Left renal pelvis (tissue), 4 donors: ENCODE measurements at regions not wholly inside any gene's neighbourhood (a gene's known extent, or its start where the extent isn't known, plus 50 kb on each side); places are given as distances from the start of the nearest gene placed in this dataset.
"Not testable (repeated sequence)": the region's sequence is repeated elsewhere in the genome, so short reads cannot be mapped to it uniquely, and the experiment has no call there.

Experiments used
- DNase-seq, 4 donors: peaks; one replicate each; pipeline ENCODE4 v3.0.0-alpha.2; 2013; ENCODE audit warnings: low read depth in 4 of 4, low spot score in 3 of 4

DNA sequence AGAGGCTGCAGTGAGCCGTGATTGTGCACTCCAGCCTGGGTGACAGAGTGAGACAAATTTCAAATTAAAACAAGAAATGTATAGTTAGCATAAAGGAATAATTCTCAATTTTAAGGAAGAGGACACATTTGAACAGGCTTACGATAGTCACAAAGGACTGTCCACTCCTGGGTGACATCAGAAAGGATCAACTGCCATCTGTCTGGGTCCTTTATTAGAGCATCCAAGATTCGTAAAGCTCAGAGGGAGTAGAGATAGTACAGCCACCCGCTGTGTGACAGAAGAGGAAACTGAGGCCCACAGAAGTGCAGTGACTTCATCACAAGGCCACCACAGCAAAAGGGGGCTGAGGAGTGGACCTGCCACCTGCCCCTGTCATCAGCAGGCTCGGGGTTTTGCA, 149.3 kb upstream of the RBPJ start:
- no peak for DNase-seq

DNA sequence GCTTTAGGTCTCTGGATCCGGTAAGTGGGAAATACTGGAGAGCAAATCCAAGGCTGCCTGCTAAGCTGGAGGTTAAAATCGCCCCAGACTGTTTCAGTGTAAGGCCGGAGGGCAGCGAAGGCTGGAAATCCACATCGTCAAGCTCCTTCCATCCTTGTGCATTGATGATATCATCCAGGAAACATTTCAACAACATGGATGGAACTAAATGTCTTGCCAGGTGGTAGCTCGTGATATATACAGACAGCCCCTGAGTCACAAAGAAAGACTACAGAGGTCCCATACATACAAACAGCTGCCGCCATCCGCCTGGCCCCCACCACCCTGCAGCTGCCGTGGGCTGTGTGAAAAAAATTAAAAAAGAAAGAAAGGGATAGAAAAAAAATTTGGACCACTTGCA, 148.9 kb upstream of the RBPJ start:
- DNase-seq, result no peak

DNA sequence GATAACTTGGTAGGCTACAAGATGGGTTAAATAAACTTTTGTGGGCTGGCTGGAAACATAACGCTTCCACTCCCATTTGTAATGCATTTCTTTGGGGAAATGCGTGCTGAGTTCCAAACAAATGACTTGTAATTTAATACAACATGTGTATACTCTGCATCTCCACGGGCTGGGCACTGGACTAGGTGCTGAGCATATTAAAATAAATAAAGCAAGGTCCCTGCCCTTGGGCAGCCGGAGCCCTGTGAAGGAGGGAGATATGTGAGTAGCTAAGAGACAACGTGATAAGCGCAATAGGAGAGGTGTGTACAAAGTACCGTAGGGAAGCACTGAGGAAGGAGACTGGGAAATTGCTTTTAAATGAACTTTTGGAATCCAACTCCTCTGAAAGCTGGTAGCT, 147.2 kb upstream of the RBPJ start:
- DNase-seq, result no peak

DNA sequence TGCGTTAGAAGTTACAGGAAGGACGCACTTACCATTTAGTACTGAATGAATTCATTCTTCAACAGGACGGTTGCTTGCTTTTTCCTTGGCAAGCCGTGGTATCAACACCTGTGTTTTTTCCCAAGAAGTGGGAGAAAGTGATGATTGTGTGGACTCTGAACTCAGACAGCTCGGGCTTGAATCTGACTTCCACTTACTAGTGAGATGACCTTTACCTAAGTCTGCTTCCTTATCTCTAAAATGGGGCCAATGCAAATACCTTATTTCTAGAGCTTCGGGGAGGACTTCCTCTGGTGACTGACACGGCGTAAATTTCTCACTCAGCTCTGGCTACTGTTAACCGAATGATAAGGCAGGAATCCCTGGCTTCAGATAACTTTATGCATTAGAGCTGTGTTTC, 146.8 kb upstream of the RBPJ start:
- DNase-seq, result no peak

DNA sequence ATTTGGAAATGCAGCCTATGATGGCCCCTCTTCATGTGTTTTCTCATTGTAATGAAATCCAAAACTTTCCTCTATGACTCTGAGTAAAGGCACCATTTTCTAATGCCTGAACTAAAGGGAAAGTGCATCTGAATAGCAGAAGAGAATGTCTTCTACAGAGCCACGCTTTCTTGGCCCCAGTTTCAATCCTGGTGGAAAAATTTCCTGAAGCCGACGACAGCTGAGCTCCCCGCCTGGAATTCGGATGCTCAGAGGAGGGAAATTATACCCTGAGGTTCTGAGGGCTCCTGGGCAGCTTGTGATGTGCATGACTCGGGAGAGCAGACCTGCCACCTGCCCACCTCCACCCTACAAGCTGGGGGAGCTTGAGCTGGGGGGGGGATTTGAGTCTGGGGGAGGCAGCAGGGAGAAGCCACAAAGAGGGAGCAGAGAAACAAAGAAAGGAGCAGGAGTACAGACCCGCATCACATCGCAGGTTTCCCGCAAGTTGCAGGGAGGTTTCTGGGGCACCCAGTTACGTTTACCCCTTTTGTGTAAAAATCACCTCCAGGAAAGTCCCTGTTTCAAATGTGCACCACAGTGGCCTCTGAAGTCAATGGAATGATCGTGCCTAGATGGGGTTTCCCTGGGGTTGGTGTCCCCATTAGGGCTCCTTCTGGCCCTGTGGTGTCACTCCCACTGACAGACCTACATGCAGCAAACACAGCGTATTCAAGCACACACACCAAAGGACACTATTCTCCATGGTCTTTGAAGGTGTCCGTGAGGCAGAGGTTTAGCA, 145.6 kb upstream of the RBPJ start:
- DNase-seq, result no peak

DNA sequence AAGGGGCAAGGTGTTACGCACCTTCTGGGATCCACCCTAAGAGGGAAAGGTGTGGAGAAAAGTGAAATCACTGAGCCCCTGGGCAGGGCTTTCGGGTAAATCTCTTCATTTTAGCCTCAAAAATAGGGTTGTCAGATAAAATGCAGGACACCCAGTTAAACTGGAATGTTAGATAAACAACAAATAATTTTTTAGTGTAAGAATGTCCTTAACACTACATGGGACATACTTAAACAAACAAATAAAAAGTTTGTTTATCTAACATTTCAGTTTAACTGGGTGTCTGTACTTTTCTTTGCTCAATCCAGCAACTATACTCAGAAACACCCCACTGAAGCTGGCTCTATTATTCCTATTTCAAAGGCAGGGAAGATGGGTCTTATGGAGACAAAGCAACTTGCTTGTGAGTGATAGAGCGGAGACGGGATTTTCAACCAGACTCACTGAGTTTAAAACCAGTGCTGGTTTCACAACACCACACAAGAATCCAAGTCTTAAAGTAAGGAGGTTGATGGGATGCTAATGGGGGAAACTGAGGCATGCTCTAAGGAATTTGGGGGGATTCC, 144.8 kb upstream of the RBPJ start:
- DNase-seq, result no peak

DNA sequence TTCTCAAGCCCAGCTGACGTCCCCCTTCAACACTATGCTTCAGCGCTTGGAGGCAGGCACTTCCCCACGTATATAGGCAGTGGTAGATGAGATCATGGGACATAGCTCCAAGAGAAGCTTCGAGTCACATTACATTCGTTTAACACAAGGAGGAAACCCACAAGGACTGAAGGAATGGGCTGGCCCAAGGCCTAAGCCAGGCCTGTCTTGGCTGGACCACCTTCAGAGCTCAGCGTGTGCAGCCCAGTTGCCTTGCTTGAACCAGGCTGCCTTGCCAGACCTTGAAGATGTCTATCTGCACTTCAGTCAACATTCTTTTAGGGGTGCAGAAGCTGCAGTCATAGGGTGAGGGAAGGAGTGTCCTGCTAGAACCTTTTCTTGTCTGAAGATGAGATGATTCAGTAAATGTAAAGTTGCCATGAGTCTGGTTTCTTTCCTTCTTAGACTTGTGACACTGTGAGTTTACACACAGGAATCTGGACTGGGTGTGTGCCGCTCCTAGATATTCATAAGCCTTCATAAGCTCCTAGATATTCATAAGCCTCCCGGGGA, 144.1 kb upstream of the RBPJ start:
- no peak for DNase-seq

DNA sequence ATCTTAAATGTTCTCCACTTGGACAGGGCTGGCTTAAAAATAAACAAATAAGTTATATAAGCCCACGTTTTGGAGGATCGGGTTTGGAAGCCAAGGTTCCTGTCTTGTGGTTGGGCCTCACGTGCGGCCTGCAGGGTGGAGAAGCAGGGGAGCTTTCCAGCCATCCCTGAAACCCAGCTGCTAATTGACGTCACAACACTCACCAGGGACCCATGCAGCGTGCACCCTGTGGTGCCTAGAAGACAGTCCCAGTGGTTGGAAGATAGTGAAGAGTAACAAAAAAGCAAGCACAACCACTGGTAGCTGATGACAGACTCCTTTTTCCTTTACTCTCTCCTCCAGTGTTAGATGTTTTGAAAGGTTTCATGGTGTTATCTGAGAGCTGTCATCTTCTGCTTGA, 142.0 kb upstream of the RBPJ start:
- no peak for DNase-seq

DNA sequence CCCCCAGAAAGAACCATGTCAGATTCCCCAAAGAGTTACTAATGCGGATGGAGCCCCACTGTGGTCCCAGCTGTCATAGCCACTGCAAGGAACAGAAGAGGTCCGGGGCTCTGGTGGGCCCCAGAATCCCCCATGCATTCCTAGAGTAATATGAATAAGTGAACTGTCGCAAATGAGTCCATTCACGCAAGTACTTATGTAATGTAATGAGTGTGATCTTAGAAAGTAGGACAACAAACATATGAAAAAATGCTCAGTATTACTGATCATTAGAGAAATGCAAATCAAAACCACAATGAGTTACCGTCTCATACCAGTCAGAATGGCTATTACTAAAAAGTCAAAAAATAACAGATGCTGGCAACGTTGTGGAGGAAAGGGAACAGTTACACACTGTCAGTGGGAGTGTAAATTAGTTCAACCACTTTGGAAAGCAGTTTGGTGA, 141.5 kb upstream of the RBPJ start:
- DNase-seq, result no peak

DNA sequence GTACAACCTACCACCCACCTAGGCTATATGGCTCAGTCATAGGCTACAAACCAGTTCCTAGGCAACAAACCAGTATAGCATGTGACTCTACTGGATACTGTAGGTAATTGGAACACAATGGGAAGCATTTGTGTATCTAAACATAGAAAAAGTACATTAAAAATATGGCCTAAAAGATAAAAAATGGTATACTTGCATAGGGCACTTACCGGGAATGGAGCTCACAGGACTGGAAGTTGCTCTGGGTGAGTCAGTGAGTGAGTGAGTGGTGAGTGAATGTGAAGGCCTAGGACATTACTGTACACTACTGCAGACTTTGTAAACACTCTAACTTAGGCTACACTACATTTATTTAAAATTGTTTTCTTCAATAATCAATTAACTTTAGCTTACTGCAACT, 139.2 kb upstream of the RBPJ start:
- DNase-seq, result no peak

DNA sequence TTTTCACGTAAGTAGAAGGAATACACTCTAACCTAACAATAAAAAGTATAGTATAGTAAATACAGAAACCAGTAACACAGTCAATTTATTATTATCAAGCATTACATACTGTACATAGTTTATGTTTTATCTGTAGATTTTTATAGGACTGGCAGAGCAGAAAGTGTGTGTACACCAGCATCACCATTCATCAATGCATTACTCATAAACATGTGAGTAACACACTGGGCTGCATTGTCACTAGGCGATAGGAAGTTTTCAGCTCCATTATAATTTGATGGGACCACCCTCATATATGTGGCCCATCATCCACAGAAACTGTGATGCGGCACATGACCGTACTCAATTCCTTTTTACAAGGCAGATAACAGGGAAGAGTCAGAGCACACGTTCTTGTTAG, 137.8 kb upstream of the RBPJ start:
- DNase-seq, result no peak

DNA sequence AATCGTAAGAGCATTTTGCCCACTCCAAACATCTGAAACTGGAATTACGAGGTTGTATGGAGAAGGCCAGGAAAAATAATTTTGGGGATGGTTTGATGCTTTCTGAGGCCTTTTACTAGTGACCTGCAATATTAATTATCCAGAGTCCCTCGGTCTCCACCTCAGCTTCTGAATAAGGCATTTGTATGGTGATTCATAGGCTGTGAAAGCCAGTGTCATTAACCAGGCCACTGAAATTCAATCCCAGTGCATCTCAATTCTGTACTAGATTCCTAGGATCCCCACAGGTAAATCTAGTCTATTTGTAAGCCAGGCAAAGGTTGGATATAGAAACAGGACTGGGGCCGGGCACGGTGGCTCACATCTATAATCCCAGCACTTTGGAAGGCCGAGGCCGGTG, 135.4 kb upstream of the RBPJ start:
- no peak for DNase-seq

DNA sequence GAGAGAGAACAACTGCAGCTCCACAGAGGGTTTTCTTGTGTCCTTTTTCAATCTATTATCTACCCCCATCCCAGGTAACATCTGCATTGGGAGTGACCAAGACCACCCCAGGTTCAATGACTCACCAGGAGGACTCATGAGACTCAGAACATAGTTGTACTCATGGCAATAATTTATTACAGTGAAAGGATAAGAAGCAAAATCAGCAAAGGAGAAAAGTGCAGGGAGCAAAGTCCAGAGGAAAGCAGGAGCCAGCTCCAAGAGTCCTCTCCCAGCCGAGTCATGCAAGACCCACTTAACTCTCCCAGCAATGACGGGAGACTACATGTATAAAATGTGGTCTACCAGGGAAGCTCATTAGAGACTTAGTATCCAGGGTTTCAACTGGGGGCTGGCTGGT, 129.5 kb upstream of the RBPJ start:
- DNase-seq, result no peak

DNA sequence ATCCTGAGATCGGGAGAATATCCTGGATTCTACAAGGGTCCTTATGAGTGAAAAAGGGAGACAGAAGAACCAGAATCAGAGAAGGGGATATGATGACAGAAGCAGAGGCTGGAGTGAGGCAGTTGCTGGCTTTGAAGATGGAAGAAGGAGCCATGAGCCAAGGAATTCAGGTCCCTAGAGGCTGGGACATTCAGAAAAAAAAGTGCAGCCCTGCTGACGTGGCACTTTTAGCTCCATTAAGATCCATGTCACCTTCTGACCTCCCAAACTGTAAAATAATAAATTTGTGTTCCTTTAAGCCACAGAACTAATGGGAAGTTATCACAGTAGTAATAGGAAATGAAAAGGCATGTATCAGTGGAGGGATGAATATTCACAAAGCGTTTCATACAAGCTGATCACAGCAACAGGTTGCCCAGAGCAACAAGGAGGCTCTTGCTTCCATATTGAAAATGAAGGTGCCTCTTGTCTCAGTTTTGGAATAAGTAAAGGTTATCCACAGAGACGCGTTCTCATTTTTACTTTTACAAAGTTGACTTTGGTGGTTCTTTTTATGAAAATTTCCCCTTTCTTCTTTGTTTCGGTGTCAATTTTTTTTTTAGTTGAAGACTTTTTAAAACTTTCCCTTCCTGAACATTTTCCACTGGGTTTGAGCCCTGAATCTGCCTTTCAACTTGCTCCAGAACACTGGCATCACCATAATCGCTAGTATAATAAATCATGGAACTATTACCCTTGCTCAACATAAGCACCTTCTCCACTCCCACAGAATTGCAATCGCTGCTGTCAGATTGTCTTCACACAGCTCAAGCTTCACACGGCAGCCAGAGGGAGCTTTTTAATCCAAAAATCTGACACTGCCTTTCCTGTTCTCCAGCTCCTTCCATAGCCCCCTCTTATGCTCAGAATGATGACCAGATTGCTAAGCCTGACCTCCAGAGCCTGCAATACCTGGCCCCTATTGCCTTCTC, 127.6 kb upstream of the RBPJ start:
- DNase-seq, result no peak

DNA sequence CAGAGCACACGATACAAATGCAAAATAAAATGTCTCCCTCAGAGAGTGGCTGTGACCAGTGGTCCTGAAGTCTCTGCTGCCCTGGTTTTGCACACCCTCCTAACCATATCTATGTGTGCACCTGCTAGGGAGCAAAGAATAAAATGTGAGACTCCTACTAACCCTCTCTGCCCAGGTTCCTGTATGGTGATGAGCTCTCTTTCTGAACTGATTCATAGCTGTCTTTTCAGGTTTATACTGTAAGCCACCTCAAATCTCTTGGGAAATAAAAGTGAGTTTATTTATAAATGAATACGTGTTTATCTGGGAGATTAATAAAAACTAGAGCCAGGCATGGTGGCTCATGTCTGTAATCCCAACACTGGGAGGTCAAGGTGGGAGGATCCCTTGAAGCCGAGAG, 126.0 kb upstream of the RBPJ start:
- no peak for DNase-seq

DNA sequence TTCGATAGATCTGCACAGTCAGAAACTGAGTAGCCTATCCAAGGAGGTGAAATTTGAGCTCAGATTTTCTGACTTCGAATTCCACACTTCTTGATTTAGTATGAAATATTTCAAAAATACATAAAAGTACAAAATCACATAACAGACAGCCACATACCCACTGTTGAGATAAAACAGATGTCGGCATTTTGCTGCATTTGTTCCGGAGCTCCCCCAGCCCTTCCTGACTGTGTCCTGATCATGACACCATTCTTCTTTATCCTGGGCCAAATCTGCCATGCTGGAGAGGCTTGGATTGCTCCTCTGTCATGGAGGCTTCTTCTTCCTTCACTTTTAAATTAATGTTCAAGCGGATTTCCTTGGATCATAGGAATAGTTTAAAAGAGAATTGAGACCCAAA, 124.2 kb upstream of the RBPJ start:
- no peak for DNase-seq

DNA sequence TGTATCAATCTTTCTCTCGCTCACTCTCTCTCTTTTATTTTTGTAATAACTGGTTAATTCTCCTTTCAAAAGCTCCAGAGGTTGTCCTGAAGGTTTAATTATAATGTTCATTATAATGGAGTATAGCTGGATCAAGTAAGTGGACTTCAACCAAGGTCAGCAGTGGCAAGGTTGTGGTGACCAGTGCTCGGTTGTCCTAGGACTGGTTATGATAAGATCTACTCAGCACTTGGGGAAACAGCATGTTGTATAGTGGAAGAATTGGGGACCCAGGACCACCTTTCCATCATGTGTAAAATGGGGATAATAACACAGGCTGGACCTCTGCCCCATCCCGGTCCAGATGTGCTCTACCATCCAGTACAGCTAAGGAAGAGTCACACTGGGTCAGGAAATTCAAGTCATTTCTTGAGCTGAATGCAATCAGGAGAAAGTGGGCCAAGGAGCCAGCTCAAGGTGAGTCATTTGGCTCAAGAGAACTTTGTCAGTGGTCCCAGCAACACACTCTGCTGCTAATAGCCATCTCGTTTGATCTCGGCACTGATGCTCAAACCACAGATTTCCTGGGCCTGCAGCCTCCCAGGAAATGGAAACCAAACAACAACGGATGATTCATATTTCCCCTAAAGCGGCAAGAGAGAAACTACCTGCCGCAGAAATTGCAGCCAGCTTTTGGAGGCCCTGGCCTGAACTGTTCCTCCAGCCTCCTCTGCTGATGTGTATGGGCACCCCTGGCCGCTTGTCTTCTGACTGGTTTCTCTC, 123.6 kb upstream of the RBPJ start:
- no peak for DNase-seq

DNA sequence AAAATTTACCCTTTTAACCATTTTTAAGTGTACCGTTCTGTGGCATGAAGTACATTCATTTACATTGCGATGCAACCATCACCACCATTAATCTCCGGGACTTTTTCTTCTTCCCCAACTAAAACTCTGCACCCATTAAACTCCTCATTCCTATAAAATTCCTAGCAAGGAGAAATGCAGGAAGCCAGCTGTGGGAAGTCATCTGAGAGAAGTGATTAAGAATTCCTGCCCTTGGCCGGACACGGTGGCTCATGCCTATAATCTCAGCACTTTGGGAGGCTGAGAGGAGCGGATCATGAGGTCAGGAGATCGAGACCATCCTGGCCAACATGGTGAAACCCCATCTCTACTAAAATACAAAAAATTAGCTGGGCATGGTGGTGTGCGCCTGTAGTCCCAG, 121.9 kb upstream of the RBPJ start:
- DNase-seq, result not testable (repeated sequence)

DNA sequence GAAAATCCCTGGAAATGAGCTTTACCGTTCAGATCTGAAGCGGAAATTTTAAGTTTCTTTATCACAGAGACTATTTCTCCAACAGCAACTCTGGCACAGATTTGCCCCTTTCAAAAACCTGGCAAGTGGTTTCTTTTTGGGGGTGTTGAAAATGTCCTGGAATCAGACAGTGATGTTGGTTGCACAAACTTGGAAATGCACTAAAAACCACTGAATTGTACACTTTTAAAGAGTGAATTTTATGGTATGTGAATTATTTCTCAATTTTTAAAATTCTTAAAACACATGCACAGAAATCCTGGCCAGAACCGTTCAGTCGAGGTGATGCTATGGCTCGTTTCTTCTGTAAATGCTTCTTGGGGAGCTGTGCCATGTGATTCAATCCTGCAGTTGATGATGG, 121.2 kb upstream of the RBPJ start:
- no peak for DNase-seq

DNA sequence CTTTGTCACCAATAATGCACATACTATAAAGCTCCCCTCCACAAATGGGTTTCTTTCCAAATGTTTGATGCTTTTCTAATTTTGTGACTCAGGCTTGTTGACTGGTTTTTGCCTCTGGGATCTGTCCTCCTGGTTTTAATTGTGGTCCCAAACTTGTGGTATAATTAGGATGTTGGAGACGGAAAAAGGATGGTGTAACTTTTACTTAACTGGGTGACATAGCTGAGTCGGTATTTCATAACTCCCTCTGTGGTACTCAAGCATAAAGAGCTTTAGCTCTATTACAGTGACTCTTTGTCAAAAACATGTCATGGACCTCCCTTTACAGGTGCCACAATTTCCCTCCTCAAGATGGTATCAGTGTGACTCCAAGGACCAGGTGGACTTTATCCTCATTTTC, 119.7 kb upstream of the RBPJ start:
- no peak for DNase-seq
